K562 (cell line): ENCODE measurements at regions not wholly inside any gene's neighbourhood (a gene's known extent, or its start where the extent isn't known, plus 50 kb on each side); places are given as distances from the start of the nearest gene placed in this dataset.

Experiments used
- ATAC-seq: fragments of 200-7000 bp; cut with Tn5 transposase; 3 replicates; pipeline ENCODE4 v1.9.1; 2020; ENCODE audit warnings: moderate library complexity
- BruUV-seq: library from RNA; stranded (reverse); fragments of 400-500 nt; replicated peaks from 2 replicates; lab custom pipeline; 2021; lab: Mats Ljungman, UMichigan
- CTCF ChIA-PET: fragments of 300-600 bp; formaldehyde crosslinking; extraction: SDS; loops from one replicate; lab custom pipeline; 2021; ENCODE audit warnings: low intra/inter-chr PET ratio; lab: Yijun Ruan, JAX
- POLR2A ChIA-PET: fragments of 300-600, 350-650 bp; sonication (Branson Sonifier 250); formaldehyde crosslinking; extraction: SDS; loops from one replicate; lab custom pipeline; 2021; ENCODE audit warnings: antibody characterized with exemption, inconsistent platforms; lab: Yijun Ruan, JAX
- DNase-seq, 4 experiments: peaks; one replicate each; pipeline versions ENCODE4 v3.0.0 to v3.0.0-alpha.2; 2011 to 2018; ENCODE audit warnings: low spot score in 3 of 4, mixed read lengths in 3 of 4; ENCODE audit errors: extremely low read depth in 1 of 4
- FAIRE-seq: peaks from 2 replicates; lab custom pipeline; 2011; peaks lifted over from hg19 to GRCh38; lab: Jason Lieb, UNC
- H2AFZ ChIP-seq: 2 replicates; pipeline ENCODE4 v1.6.0; 2011; ENCODE audit warnings: low read depth, low read length, control low read depth, inconsistent platforms
- H3K27ac ChIP-seq: fragments of 200-600 bp; 3 replicates; pipeline ENCODE4 v1.8.0; 2011; ENCODE audit warnings: low read depth, mild to moderate bottlenecking, control low read depth, inconsistent platforms, low read length, moderate library complexity, mixed read lengths; ENCODE audit errors: extremely low read depth
- H3K27me3 ChIP-seq, 2 experiments: fragments of 300-600 bp in 1 of 2; 2 replicates in 1 of 2; 3 replicates in 1 of 2; pipeline versions ENCODE4 v1.6.0 to v1.8.0; 2011; ENCODE audit warnings: inconsistent platforms in 2 of 2, low read length in 2 of 2, mild to moderate bottlenecking in 1 of 2, mixed read lengths in 1 of 2, moderate library complexity in 1 of 2; ENCODE audit not compliant: control insufficient read depth in 2 of 2, insufficient read depth in 2 of 2
- H3K36me3 ChIP-seq: fragments of 300-600 bp; 3 replicates; pipeline ENCODE4 v1.8.0; 2011; ENCODE audit warnings: mild to moderate bottlenecking, low read length, inconsistent platforms; ENCODE audit not compliant: control insufficient read depth, insufficient read depth
- H3K4me1 ChIP-seq, 2 experiments: fragments of 200-600 bp in 1 of 2; replicated peaks in 1 of 2; 2 replicates in 1 of 2; 3 replicates in 1 of 2; pipeline versions ENCODE4 v1.5.1 to v1.8.0; 2011; ENCODE audit warnings: inconsistent platforms in 2 of 2, low read length in 2 of 2, mild to moderate bottlenecking in 1 of 2, mixed read lengths in 1 of 2, moderate library complexity in 1 of 2; ENCODE audit not compliant: control insufficient read depth in 2 of 2, insufficient read depth in 2 of 2
- H3K4me2 ChIP-seq: 2 replicates; pipeline ENCODE4 v1.6.1; 2011; ENCODE audit warnings: low read length, control low read depth, inconsistent platforms, mixed read lengths; ENCODE audit not compliant: insufficient read depth
- H3K4me3 ChIP-seq: fragments of 200-600 bp; sonication (generic), shearing (Covaris generic); 2 replicates; pipeline ENCODE4 v1.5.1; 2016; ENCODE audit warnings: control low read depth, inconsistent platforms
- H3K79me2 ChIP-seq: fragments of 200-600 bp; 3 replicates; pipeline ENCODE4 v1.8.0; 2011; ENCODE audit warnings: low read length, inconsistent platforms; ENCODE audit not compliant: control insufficient read depth, insufficient read depth
- H3K9ac ChIP-seq, 2 experiments: 2 replicates each; pipeline versions ENCODE4 v1.6.0 to v1.6.1; 2011; ENCODE audit warnings: low read depth in 2 of 2, low read length in 2 of 2, control low read depth in 1 of 2, inconsistent platforms in 1 of 2, mild to moderate bottlenecking in 1 of 2, mixed read lengths in 1 of 2; ENCODE audit not compliant: insufficient read depth in 1 of 2
- H3K9me1 ChIP-seq: one replicate; pipeline ENCODE4 v1.6.0; 2011; ENCODE audit warnings: inconsistent platforms, mild to moderate bottlenecking, low read length, moderate library complexity; ENCODE audit not compliant: control insufficient read depth, insufficient read depth
- H3K9me3 ChIP-seq: replicated peaks from 2 replicates; pipeline ENCODE4 v1.5.1; 2011; ENCODE audit warnings: low read depth, low read length, inconsistent platforms; ENCODE audit not compliant: control insufficient read depth, insufficient read depth
- H4K20me1 ChIP-seq: replicated peaks from 2 replicates; pipeline ENCODE4 v1.6.1; 2011; ENCODE audit warnings: low read length, inconsistent platforms, mixed read lengths; ENCODE audit not compliant: control insufficient read depth, insufficient read depth
- ARNT ChIP-seq, 2 experiments: fragments of 450-650 bp; IDR thresholded peaks; 2 replicates each; pipeline ENCODE4 v1.6.1; 2016; ENCODE audit warnings: mild to moderate bottlenecking in 1 of 2
- FOXA1 ChIP-seq: fragments of 450-650 bp; IDR thresholded peaks from 2 replicates; pipeline ENCODE4 v1.6.1; 2016; ENCODE audit warnings: mild to moderate bottlenecking, borderline replicate concordance
- FOXK2 ChIP-seq, 2 experiments: fragments of 450-650 bp; IDR thresholded peaks in 1 of 2; conservative IDR thresholded peaks in 1 of 2; 2 replicates each; pipeline ENCODE4 v1.6.1; 2016; ENCODE audit warnings: low read depth in 2 of 2, mild to moderate bottlenecking in 1 of 2
- POU5F1 ChIP-seq: fragments of 150-350 bp; IDR thresholded peaks from 2 replicates; pipeline ENCODE4 v1.6.1; 2014; ENCODE audit warnings: borderline replicate concordance, low read length, low read depth, mild to moderate bottlenecking; ENCODE audit not compliant: partially characterized antibody
- PRDM10 ChIP-seq: fragments of 450-650 bp; IDR thresholded peaks from 2 replicates; pipeline ENCODE4 v1.6.1; 2018; ENCODE audit not compliant: partially characterized antibody
- TBP ChIP-seq: optimal IDR thresholded peaks from 2 replicates; pipeline ENCODE3; 2011; ENCODE audit warnings: low read depth, low read length, improper control_type of control experiment
- ZBTB5 ChIP-seq: fragments of 450-650 bp; IDR thresholded peaks from 2 replicates; pipeline ENCODE4 v1.6.1; 2017; ENCODE audit warnings: antibody characterized with exemption
- ZNF586 ChIP-seq: fragments of 450-650 bp; formaldehyde crosslinking; conservative IDR thresholded peaks from 2 replicates; pipeline ENCODE4 v1.4.0; 2020; ENCODE audit warnings: mild to moderate bottlenecking, moderate library complexity
- WGBS: fragments of 100-300 bp; shearing (Covaris generic); methylation state at CpG from one replicate; pipeline ENCODE4 v1.1.6; 2016; ENCODE audit warnings: low coverage, mixed read lengths; ENCODE audit not compliant: insufficient coverage; ENCODE audit errors: missing lambda C conversion rate; 5-methylcytosine and 5-hydroxymethylcytosine counted together
- in situ Hi-C: fragments of 300-500 bp; cut with MboI; formaldehyde crosslinking; loops from 4 replicates; pipeline ENCODE4 v1.15.0; 2018; ENCODE audit warnings: inconsistent platforms, mixed read lengths
- intact Hi-C: fragments of 100-400 bp; cut with micrococcal nuclease; formaldehyde crosslinking; loops from 2 replicates; pipeline ENCODE4 v1.14.2; 2022
- TF ChIP-seq, protein P1 (sequence below): fragments of 250-450 bp; sonication (Bioruptor Pico); IDR thresholded peaks from 2 replicates; pipeline ENCODE4 v1.5.0; 2021; ENCODE audit warnings: mild to moderate bottlenecking, borderline replicate concordance

GRCh38 chr2:15753811-15754702 lies 162.4 kb downstream of the DDX1 start (continued):
- TF ChIP-seq ARNT (IDR thresholded peaks at IDR 0.05): no peak
- TF ChIP-seq FOXA1: no peak
- no peak for TF ChIP-seq FOXK2 (conservative IDR thresholded peaks at IDR 0.05 in 1 of 2, IDR thresholded peaks at IDR 0.05 in 1 of 2; ENCODE audit: low read depth in 2 of 2)
- TF ChIP-seq TBP: no peak
- TF ChIP-seq POU5F1: no peak

- in situ Hi-C loops: no loop called here
- H3K36me3 ChIP-seq: no peaks in the 10 kb centered on the region
- no peaks in the 10 kb centered on the region for H3K9me3 ChIP-seq
- BruUV-seq: no TSS peak
- no peak overlapping the region for H3K27ac ChIP-seq
- no peak overlapping the region for H3K4me3 ChIP-seq
- H2AFZ ChIP-seq: no peak overlapping the region
- ChIA-PET POLR2A (interaction anchor here (1.2 kb wide), 1 partner anchor 27 kb away, joined by 3 read pairs; no protein-coding TSS in a partner anchor), CTCF (no interaction called here)
- H4K20me1 ChIP-seq: no peaks in the 10 kb centered on the region; the same call in 1 of the 2 replicates
- ATAC-seq (no peak), FAIRE-seq (no peak), DNase-seq (no peak)
- intact Hi-C loops: no loop called here
- H3K4me2 ChIP-seq: no peak overlapping the region
- no peaks in the 10 kb centered on the region for H3K79me2 ChIP-seq
- H3K9ac ChIP-seq: no peak overlapping the region
- no peaks in the 10 kb centered on the region for H3K4me1 ChIP-seq
- H3K27me3 ChIP-seq: peaks cover 9 to 35% of the 10 kb centered on the region in 2 experiments
- no peaks in the 10 kb centered on the region for H3K9me1 ChIP-seq
- 3% methylated on average over 5 of the region's 5 CpGs for WGBS
- TF ChIP-seq, protein P1, sequence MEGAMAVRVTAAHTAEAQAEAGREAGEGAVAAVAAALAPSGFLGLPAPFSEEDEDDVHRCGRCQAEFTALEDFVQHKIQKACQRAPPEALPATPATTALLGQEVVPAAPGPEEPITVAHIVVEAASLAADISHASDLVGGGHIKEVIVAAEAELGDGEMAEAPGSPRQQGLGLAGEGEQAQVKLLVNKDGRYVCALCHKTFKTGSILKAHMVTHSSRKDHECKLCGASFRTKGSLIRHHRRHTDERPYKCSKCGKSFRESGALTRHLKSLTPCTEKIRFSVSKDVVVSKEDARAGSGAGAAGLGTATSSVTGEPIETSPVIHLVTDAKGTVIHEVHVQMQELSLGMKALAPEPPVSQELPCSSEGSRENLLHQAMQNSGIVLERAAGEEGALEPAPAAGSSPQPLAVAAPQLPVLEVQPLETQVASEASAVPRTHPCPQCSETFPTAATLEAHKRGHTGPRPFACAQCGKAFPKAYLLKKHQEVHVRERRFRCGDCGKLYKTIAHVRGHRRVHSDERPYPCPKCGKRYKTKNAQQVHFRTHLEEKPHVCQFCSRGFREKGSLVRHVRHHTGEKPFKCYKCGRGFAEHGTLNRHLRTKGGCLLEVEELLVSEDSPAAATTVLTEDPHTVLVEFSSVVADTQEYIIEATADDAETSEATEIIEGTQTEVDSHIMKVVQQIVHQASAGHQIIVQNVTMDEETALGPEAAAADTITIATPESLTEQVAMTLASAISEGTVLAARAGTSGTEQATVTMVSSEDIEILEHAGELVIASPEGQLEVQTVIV: no peak
- no peak for TF ChIP-seq ZNF586 (CRISPR knock-in tag)
- TF ChIP-seq PRDM10: no peak
- TF ChIP-seq ZBTB5: no peak
These were observed 163.0 kb downstream of the DDX1 start for GRCh38 chr2:15754703-15755099.
